NCI-H2227 (cell line): ENCODE measurements at regions not wholly inside any gene's neighbourhood (a gene's known extent, or its start where the extent isn't known, plus 50 kb on each side); places are given as distances from the start of the nearest gene placed in this dataset.
A peak's percentile ranks its signal among the peaks of the same experiment; 100 is the strongest.

Source experiments
- DNase-seq: peaks from one replicate; lab custom pipeline; 2025; ENCODE audit not compliant: unreplicated experiment; lab: John Stamatoyannopoulos, UW

- no peak for DNase-seq
Measured at GRCh38 chr12:116654226-116654743, 83.6 kb downstream of the SPRING1 start.

GRCh38 chr12:116651089-116651488 lies 86.8 kb downstream of the SPRING1 start:
- DNase-seq = no peak

DNA sequence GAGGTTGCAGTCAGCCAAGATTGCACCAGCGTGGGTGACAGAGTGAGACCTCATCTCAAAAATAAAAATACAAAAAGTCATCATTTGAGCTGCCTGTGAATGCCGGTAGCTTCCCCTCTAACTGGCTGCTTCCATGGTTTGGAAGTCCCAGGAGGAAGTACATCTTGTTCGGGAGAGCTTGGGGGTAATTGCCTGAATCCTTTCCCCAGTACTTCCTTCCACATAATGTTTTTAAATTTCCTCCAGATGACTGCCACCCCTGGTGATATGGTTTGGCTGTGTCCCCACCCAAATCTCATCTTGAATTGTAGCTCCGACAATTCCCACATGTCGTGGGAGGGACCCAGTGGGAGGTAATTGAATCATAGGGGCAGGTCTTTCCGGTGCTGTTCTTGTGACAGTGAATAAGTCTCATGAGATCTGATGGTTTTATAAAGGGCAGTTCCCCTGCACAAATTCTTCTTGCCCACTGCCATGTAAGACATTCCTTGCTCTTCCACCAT lies 87.2 kb downstream of the SPRING1 start:
- no peak for DNase-seq

- no peak for DNase-seq
Measured at GRCh38 chr12:116650062-116650461, 87.8 kb downstream of the SPRING1 start.

DNA sequence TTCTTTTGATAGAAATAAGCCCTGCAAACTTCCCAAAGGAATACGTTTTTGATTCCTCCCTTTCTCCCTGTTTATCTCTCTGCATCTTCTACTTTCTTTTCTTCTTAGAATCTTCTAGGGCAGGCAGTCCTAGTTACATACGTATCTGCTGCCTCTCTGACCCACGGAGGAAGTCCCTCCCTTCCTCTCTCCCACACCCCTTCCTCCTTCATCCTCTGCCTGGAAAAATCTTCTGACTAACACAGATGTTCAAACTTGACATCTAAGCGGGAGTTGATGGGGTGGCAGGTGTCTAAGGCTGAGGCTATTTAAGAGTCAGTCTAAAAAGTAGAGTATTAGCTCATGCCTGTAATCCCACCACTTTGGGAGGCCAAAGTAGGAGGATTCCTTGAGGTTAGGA lies 88.6 kb downstream of the MAP1LC3B2 start:
- DNase-seq = no peak

DNA sequence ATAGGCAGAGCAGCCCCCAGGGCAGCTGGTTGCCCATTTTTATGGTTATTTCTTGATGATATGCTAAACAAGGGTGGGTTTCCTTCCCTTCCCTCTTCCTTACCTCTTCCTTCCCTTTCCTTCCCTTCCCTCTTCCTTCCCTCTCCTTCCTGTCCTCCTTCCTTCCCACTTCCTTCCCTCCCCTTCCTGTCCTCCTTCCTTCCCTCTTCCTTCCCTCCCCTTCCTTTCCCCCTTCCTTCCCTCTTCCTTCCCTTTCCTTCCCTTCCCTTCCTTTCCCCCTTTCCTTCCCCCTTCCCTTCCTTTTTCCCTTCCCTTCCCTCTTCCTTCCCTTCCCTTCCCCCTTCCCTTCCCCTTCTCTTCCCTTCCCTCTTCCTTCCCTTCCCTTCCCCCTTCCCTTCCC lies 87.7 kb downstream of the MAP1LC3B2 start:
- no peak for DNase-seq

GRCh38 chr12:116644806-116645205 lies 85.6 kb downstream of the MAP1LC3B2 start:
- DNase-seq = no peak

DNA sequence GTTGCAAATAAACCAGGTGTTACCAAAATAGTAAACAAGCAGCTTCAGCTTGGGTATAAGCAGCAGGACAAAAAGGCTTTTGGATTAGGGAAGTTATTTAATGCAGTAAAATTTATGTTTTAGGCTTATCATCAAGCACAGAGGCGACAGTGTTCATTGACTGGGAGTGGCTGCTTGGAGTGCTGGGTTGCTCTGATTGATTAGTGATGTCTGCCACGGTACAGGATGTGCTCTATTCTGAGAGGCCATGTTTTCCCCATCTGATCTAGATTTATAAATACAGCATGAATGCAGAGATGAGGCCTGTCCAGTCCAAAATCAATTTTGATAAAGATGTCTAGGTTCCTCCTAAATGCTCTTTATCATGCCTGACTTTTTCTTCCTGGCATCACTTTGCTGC lies 83.5 kb downstream of the MAP1LC3B2 start:
- no peak for DNase-seq

GRCh38 chr12:116642106-116642505 lies 82.9 kb downstream of the MAP1LC3B2 start:
- DNase-seq = no peak

- DNase-seq = no peak
Measured at GRCh38 chr12:116640281-116640680, 81.1 kb downstream of the MAP1LC3B2 start.

- peak; percentile 24 for DNase-seq
Measured at GRCh38 chr12:116639765-116640164, 80.6 kb downstream of the MAP1LC3B2 start.

DNA sequence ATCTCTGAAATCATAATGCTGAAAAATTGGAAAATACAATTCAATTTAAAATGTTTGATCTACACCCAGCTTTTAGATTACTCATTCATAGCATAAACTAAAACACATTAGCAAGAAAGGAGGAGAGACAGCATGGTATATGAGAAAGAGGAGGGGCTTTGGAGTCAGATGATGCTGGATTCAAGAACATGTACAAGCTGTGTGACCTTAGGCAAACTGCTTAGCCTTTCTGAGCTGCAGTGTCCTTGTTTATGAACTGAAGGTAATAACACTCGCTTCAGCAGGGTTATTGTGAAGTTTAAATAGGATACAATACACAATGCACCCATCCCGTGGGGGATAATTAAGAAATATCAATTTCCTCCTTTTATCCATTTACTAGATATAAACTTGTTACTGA lies 79.2 kb downstream of the MAP1LC3B2 start:
- no peak for DNase-seq

DNA sequence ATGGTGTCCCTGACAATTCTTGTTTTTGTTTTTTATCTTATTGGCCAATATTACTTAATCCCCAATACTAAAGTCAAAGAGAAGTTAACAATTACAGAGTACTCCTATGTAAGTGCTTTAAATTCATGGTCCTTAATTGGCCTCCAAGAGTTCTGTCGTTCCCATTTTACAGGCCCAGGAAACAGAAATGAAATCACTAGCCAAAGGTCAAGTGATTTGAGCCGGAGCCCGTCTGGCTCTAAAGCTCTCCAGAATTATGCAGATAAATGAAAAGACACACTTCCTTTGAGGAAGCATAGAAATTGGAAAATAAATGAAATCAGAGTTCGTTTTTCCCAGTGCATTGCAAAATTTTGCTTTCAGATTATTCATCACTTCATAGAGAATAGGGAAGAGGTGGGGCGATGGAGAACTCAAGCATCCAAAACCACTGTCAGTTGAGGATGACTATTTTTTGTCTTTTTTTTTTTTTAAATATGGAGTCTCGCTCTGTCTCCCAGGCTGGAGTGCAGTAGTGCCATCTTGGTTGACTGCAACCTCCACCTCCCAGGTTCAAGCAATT lies 78.5 kb downstream of the MAP1LC3B2 start:
- no peak for DNase-seq

GRCh38 chr12:116636608-116637519 lies 77.7 kb downstream of the MAP1LC3B2 start:
- no peak for DNase-seq

DNA sequence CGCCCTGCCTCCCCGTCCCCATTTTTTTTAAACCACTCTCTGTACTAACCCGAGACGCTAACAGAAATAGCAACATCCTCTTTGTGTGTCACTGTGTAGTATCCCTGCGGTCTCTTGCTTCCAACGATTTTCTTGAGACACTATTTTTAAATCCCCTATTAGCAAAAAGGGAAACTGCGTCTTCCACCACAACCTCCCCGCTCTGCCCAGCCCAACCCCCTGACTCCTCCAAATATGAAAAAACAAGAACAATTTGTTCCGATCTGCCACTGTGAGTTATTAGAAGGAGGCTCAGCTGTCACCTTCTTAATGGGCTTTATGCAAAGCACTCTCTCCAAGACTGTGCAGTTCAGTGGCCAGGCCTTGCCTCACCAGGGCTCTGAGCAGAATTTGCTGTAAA lies 76.3 kb downstream of the MAP1LC3B2 start:
- no peak for DNase-seq

- DNase-seq = no peak
Measured at GRCh38 chr12:116633476-116633875, 74.3 kb downstream of the MAP1LC3B2 start.

- DNase-seq = no peak
Measured at GRCh38 chr12:116631619-116632018, 72.4 kb downstream of the MAP1LC3B2 start.

GRCh38 chr12:116630762-116631161 lies 71.6 kb downstream of the MAP1LC3B2 start:
- DNase-seq = no peak

DNA sequence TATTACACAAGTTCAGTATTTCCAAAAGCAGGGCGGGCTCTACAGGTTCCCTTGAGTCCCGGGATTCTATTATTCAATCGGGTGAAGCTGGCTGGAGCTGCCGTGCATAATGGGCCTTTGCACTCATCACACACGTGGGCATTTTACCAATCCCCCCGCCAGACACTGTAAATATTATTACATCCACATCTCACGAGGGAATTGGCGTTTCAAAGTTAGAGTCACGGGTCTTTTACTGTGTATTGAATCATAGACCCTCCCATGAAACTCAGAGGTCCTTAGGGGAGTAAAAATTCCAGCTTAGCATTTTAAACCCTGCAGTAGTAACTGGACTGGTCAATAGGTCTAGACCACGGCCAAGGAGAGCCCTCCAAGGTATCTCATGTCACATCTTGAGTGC lies 70.3 kb downstream of the MAP1LC3B2 start:
- DNase-seq = no peak

GRCh38 chr12:116628989-116629388 lies 69.8 kb downstream of the MAP1LC3B2 start:
- DNase-seq = no peak

- DNase-seq = no peak
Measured at GRCh38 chr12:116628450-116628793, 69.2 kb downstream of the MAP1LC3B2 start.
